ENCODE measurements at regions not wholly inside any gene's neighbourhood (a gene's known extent, or its start where the extent isn't known, plus 50 kb on each side); places are given as distances from the start of the nearest gene placed in this dataset.
"Not testable (repeated sequence)": the region's sequence is repeated elsewhere in the genome, so short reads cannot be mapped to it uniquely, and the experiment has no call there.

DNA sequence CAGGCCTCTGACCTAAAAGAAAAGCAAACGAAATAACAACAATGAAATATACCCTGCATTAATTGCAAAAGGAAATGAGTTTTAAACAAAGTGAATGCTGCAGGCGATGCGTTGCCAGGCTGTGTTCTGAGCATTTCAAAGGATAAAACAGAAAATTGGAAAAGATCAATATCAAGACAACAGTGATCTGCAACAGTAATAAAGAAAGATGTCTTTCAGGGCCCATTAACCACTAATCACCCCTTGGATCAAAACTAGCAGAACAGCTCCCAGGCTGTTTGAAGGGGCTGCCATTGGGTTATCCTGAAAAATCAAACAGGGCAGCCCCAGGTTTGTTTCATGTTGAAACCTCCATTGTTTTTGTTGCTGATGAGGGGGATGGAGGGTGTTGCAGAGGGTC is 219.2 kb downstream of the FGFR2 start:
- no peaks in the 10 kb centered on the region for H3K4me1 ChIP-seq (ENCODE audit: insufficient read depth, low read length, severe bottlenecking)
- H4K20me1 ChIP-seq (ENCODE audit: insufficient read depth, low read length) = no peaks in the 10 kb centered on the region
- no peaks in the 10 kb centered on the region for H3K9me2 ChIP-seq (ENCODE audit: low read depth, low read length)
- H3K27me3 ChIP-seq (ENCODE audit: insufficient read depth, low read length) = no peaks in the 10 kb centered on the region
- TF ChIP-seq EZH2 (IDR thresholded peaks at IDR 0.05; ENCODE audit: borderline replicate concordance, low read length) = no peak
- TF ChIP-seq, protein P1, sequence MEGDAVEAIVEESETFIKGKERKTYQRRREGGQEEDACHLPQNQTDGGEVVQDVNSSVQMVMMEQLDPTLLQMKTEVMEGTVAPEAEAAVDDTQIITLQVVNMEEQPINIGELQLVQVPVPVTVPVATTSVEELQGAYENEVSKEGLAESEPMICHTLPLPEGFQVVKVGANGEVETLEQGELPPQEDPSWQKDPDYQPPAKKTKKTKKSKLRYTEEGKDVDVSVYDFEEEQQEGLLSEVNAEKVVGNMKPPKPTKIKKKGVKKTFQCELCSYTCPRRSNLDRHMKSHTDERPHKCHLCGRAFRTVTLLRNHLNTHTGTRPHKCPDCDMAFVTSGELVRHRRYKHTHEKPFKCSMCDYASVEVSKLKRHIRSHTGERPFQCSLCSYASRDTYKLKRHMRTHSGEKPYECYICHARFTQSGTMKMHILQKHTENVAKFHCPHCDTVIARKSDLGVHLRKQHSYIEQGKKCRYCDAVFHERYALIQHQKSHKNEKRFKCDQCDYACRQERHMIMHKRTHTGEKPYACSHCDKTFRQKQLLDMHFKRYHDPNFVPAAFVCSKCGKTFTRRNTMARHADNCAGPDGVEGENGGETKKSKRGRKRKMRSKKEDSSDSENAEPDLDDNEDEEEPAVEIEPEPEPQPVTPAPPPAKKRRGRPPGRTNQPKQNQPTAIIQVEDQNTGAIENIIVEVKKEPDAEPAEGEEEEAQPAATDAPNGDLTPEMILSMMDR (IDR thresholded peaks at IDR 0.05; ENCODE audit: low read length) = no peak
- H2AFZ ChIP-seq (ENCODE audit: low read length) = no peak overlapping the region
- H3K9ac ChIP-seq (ENCODE audit: low read length) = no peak overlapping the region
- no peaks in the 10 kb centered on the region for H3K79me2 ChIP-seq (ENCODE audit: insufficient read depth, low read length)
- H3K4me2 ChIP-seq (ENCODE audit: low read length) = no peak overlapping the region
- no peak overlapping the region for H3K4me3 ChIP-seq (ENCODE audit: low read depth, low read length, poor library complexity, severe bottlenecking)
- H3K27ac ChIP-seq (ENCODE audit: low read depth, low read length, poor library complexity, severe bottlenecking) = no peak overlapping the region
- no peaks in the 10 kb centered on the region for H3K36me3 ChIP-seq (ENCODE audit: insufficient read depth, low read length)
- no peaks in the 10 kb centered on the region for H3F3A ChIP-seq (ENCODE audit: insufficient read depth, low read length)
- no peaks in the 10 kb centered on the region for H3K9me3 ChIP-seq (ENCODE audit: low read length)

DNA sequence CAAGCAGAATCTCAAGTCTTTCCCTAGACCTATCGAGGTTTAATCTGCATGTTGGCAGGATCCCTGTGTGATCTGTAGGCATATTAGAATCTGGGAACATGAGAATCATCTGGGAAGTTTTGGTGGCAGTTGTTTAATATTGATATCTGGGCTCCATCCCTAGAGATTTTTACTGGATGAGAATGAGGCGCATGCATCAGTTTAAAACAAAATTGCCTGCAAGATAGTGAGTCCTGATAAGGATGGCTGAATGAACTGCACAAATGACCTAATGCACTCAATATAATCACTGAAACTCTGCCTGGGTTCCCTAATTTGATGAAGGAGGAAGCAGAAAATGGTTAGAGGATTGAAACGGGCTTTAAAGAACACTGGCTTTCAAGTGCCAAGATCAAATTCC is 218.0 kb downstream of the FGFR2 start:
- H4K20me1 ChIP-seq (ENCODE audit: insufficient read depth, low read length) = no peaks in the 10 kb centered on the region
- no peaks in the 10 kb centered on the region for H3K9me3 ChIP-seq (ENCODE audit: low read length)
- TF ChIP-seq, protein P1 (IDR thresholded peaks at IDR 0.05; ENCODE audit: low read length) = no peak
- no peak for TF ChIP-seq EZH2 (IDR thresholded peaks at IDR 0.05; ENCODE audit: borderline replicate concordance, low read length)
- H3K4me2 ChIP-seq (ENCODE audit: low read length) = no peak overlapping the region
- no peaks in the 10 kb centered on the region for H3K36me3 ChIP-seq (ENCODE audit: insufficient read depth, low read length)
- no peaks in the 10 kb centered on the region for H3K79me2 ChIP-seq (ENCODE audit: insufficient read depth, low read length)
- H3K9ac ChIP-seq (ENCODE audit: low read length) = no peak overlapping the region
- no peaks in the 10 kb centered on the region for H3K4me1 ChIP-seq (ENCODE audit: insufficient read depth, low read length, severe bottlenecking)
- H3K4me3 ChIP-seq (ENCODE audit: low read depth, low read length, poor library complexity, severe bottlenecking) = no peak overlapping the region
- H3K9me2 ChIP-seq (ENCODE audit: low read depth, low read length) = no peaks in the 10 kb centered on the region
- H3K27ac ChIP-seq (ENCODE audit: low read depth, low read length, poor library complexity, severe bottlenecking) = no peak overlapping the region
- no peak overlapping the region for H2AFZ ChIP-seq (ENCODE audit: low read length)
- no peaks in the 10 kb centered on the region for H3K27me3 ChIP-seq (ENCODE audit: insufficient read depth, low read length)
- H3F3A ChIP-seq (ENCODE audit: insufficient read depth, low read length) = no peaks in the 10 kb centered on the region

DNA sequence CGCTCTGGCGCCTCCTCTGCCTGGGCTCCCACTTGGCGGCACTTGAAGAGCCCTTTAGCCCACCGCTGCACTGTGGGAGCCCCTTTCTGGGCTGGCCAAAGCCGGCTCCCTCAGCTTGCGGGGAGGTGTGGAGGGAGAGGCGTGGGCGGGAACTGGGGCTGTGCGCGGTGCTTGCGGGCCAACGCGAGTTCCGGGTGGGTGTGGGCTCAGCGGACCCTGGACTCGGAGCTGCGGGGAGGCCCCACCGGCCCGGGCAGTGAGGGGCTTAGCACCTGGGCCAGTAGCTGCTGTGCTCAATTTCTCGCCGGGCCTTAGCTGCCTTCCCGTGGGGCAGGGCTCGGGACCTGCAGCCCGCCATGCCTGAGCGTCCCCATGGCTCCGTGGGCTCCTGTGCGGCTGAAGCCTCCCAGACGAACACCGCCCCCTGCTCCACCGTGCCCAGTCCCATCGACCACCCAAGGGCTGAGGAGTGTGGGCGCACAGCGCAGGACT is 216.2 kb downstream of the FGFR2 start:
- H3K4me1 ChIP-seq (ENCODE audit: insufficient read depth, low read length, severe bottlenecking); H3K9me3 ChIP-seq (ENCODE audit: low read length); H3K9me2 ChIP-seq (ENCODE audit: low read depth, low read length); H2AFZ ChIP-seq (ENCODE audit: low read length); H3K27me3 ChIP-seq (ENCODE audit: insufficient read depth, low read length); H3K79me2 ChIP-seq (ENCODE audit: insufficient read depth, low read length); H3K4me3 ChIP-seq (ENCODE audit: low read depth, low read length, poor library complexity, severe bottlenecking); H3K36me3 ChIP-seq (ENCODE audit: insufficient read depth, low read length); H3K9ac ChIP-seq (ENCODE audit: low read length); H4K20me1 ChIP-seq (ENCODE audit: insufficient read depth, low read length); H3F3A ChIP-seq (ENCODE audit: insufficient read depth, low read length); H3K4me2 ChIP-seq (ENCODE audit: low read length); H3K27ac ChIP-seq (ENCODE audit: low read depth, low read length, poor library complexity, severe bottlenecking): not testable (repeated sequence)

DNA sequence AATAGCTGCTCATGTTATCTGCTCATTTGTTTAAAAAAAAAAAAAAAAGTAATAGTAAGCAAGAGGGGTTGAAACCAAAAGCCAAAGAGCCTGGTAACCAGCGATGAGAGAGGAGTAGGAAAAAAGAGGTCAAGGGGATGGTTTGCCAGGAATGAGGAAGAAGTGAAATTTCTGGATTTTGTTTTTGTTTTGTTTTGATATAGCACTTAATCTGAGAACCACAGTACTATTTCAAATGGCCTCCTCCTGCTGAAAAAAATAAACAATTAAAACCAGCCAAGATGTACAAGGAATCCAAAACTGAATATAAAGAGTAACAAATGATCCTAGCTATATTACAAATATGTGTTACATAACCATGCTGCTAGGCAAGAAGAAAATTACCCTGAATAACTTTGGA is 213.1 kb downstream of the FGFR2 start:
- Histone ChIP-seq H3K9me3 (ENCODE audit: low read length) (no peaks in the 10 kb centered on the region), H4K20me1 (ENCODE audit: insufficient read depth, low read length) (no peaks in the 10 kb centered on the region), H3K9ac (ENCODE audit: low read length) (no peak overlapping the region), H3F3A (ENCODE audit: insufficient read depth, low read length) (no peaks in the 10 kb centered on the region), H3K79me2 (ENCODE audit: insufficient read depth, low read length) (no peaks in the 10 kb centered on the region), H3K36me3 (ENCODE audit: insufficient read depth, low read length) (no peaks in the 10 kb centered on the region), H3K9me2 (ENCODE audit: low read depth, low read length) (no peaks in the 10 kb centered on the region), H2AFZ (ENCODE audit: low read length) (no peak overlapping the region), H3K4me3 (ENCODE audit: low read depth, low read length, poor library complexity, severe bottlenecking) (no peak overlapping the region), H3K27me3 (ENCODE audit: insufficient read depth, low read length) (no peaks in the 10 kb centered on the region), H3K4me1 (ENCODE audit: insufficient read depth, low read length, severe bottlenecking) (no peaks in the 10 kb centered on the region), H3K27ac (ENCODE audit: low read depth, low read length, poor library complexity, severe bottlenecking) (no peak overlapping the region), H3K4me2 (ENCODE audit: low read length) (no peak overlapping the region)
- TF ChIP-seq EZH2 (IDR thresholded peaks at IDR 0.05; ENCODE audit: borderline replicate concordance, low read length) = no peak
- TF ChIP-seq, protein P1 (IDR thresholded peaks at IDR 0.05; ENCODE audit: low read length) = no peak
